ENCODE measurements at regions not wholly inside any gene's neighbourhood (a gene's known extent, or its start where the extent isn't known, plus 50 kb on each side); places are given as distances from the start of the nearest gene placed in this dataset.

- CTCF ChIA-PET, result no interaction called here
- no peak for TF ChIP-seq CTCF (IDR thresholded peaks at IDR 0.05; ENCODE audit: control extremely low read depth, extremely low read depth, low read depth, missing control alignments)
Observed at GRCh38 chr19:28170066-28170465, 1042.9 kb downstream of the UQCRFS1 start.

DNA sequence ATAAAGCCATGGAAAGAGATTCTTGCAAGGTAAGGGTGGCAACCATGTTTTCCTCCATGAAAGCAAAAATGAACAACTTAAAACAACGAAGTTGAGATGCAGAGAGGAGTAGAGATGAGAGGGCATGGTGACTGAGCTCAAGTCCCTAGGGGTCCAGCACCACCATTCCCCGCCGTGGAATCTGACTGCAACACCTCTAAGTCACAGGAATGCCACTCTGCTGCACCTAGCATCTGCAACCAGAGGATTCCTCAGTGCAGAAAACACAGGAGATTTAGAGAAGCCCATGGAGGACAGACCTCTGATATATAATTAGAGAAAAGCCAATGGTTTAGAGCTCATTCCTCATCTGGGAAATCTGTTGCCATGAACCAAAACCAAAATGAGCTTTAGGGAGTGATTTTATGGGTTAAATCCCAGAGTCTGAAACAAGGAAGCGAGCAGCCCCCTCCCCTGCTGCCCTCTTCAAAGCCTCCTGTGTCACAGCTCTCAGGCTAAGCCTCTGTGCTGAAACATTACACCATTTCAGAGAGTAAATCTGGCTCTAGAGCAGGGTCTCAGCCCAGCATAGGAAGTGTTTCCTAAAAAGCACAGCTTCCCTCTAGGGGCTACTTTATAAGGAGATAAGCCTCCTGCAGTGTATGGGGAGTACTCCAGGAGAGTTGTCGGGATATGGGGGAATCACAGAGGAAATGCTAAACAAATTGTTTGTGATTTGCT is 1043.6 kb downstream of the UQCRFS1 start:
- TF ChIP-seq CTCF (IDR thresholded peaks at IDR 0.05; ENCODE audit: control extremely low read depth, extremely low read depth, low read depth, missing control alignments), result no peak
- POLR2A ChIA-PET, result no interaction called here
- CTCF ChIA-PET, result interaction anchor here (1.2 kb wide), 1 partner anchor 20 kb away, joined by 3 read pairs; no protein-coding TSS in a partner anchor
- DNase-seq (ENCODE audit: extremely low spot score), result no peak

More at GRCh38 chr19:28170066-28170465, 1042.9 kb downstream of the UQCRFS1 start:
- DNase-seq (ENCODE audit: extremely low spot score), result no peak
- POLR2A ChIA-PET, result no interaction called here

GRCh38 chr19:28168557-28168956 is 1044.4 kb downstream of the UQCRFS1 start:
- POLR2A ChIA-PET, result no interaction called here
- CTCF ChIA-PET, result interaction anchor here (1.2 kb wide), 1 partner anchor 20 kb away, joined by 3 read pairs; no protein-coding TSS in a partner anchor
- DNase-seq (ENCODE audit: extremely low spot score), result no peak
- TF ChIP-seq CTCF (IDR thresholded peaks at IDR 0.05; ENCODE audit: control extremely low read depth, extremely low read depth, low read depth, missing control alignments), result no peak

- CTCF ChIA-PET, result interaction anchor here (1.3 to 2.5 kb wide), 2 partner anchors 14 to 55 kb away, joined by 4 to 15 read pairs; no protein-coding TSS in a partner anchor
Observed at GRCh38 chr19:28166025-28166424, 1046.9 kb downstream of the UQCRFS1 start.

DNA sequence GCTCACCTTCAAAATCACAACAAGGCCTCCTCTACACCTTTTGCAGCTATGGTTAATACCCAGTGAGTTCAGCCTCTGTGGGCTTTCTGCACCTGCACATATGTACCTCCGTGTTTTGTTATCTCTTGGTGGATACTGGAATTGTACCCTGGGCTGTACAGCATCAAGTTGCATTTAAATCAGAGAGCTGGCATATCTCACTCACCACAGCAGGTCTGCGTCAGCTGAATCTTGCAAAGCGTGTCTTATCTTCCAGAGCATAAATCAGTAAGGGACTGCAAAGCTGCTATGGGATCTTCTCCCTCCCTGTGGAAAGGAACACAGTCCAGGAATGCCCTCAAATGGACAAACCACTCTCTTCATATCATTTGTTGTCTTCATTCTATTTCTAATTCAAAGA is 1048.7 kb downstream of the UQCRFS1 start:
- no peak for TF ChIP-seq CTCF (IDR thresholded peaks at IDR 0.05; ENCODE audit: control extremely low read depth, extremely low read depth, low read depth, missing control alignments)
- DNase-seq (ENCODE audit: extremely low spot score), result no peak
- CTCF ChIA-PET, result interaction anchor here (1.0 to 2.5 kb wide), 4 partner anchors 8 to 67 kb away, joined by 3 to 15 read pairs (median 4); no protein-coding TSS in a partner anchor
- POLR2A ChIA-PET, result no interaction called here

More at GRCh38 chr19:28166025-28166424, 1046.9 kb downstream of the UQCRFS1 start:
- POLR2A ChIA-PET, result no interaction called here
- no peak for TF ChIP-seq CTCF (IDR thresholded peaks at IDR 0.05; ENCODE audit: control extremely low read depth, extremely low read depth, low read depth, missing control alignments)
- DNase-seq (ENCODE audit: extremely low spot score), result no peak

- ChIA-PET POLR2A (no interaction called here), CTCF (no interaction called here)
- TF ChIP-seq CTCF (IDR thresholded peaks at IDR 0.05; ENCODE audit: control extremely low read depth, extremely low read depth, low read depth, missing control alignments), result no peak
- no peak for DNase-seq (ENCODE audit: extremely low spot score)
Observed at GRCh38 chr19:28159065-28159464, 1053.9 kb downstream of the UQCRFS1 start.
